Coronary artery (tissue), 2 donors: ENCODE measurements at regions not wholly inside any gene's neighbourhood (a gene's known extent, or its start where the extent isn't known, plus 50 kb on each side); places are given as distances from the start of the nearest gene placed in this dataset.

ENCODE experiments used
- DNase-seq: peaks from one replicate; pipeline ENCODE4 v3.0.0-alpha.2; 2017; ENCODE audit warnings: low spot score
- H3K27ac ChIP-seq, 2 donors: fragments of 200-600 bp; sonication (generic); one replicate each; pipeline ENCODE4 v1.5.1; 2016 to 2019
- H3K4me3 ChIP-seq: fragments of 200-600 bp; sonication (generic); 2 replicates; pipeline ENCODE4 v1.5.1; 2016; ENCODE audit warnings: mild to moderate bottlenecking, moderate library complexity
- TF ChIP-seq, protein P1 (sequence below): fragments of 200-600 bp; sonication (generic); IDR thresholded peaks from one replicate; pipeline ENCODE4 v1.5.1; 2019; ENCODE audit warnings: antibody characterized with exemption

DNA sequence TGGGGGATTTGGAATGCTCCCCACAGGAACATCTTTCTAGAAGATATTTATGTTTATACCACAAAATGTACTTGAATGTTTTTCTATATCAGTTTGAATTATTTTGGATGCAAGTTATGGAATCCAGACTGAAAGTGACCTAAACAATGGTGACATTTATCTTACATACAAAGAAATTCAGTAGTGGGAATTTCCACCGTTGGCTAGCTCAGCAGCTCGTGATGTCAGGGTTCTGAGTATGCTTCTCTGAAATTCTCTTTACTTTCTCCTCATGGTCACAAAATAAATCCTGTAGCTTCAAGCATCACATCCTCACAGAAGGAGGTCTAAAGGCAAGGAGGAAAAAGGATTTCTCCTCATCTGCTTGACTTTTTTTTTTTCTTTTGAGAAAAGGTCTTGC lies 105.3 kb downstream of the AKAIN1 start:
- TF ChIP-seq, protein P1, sequence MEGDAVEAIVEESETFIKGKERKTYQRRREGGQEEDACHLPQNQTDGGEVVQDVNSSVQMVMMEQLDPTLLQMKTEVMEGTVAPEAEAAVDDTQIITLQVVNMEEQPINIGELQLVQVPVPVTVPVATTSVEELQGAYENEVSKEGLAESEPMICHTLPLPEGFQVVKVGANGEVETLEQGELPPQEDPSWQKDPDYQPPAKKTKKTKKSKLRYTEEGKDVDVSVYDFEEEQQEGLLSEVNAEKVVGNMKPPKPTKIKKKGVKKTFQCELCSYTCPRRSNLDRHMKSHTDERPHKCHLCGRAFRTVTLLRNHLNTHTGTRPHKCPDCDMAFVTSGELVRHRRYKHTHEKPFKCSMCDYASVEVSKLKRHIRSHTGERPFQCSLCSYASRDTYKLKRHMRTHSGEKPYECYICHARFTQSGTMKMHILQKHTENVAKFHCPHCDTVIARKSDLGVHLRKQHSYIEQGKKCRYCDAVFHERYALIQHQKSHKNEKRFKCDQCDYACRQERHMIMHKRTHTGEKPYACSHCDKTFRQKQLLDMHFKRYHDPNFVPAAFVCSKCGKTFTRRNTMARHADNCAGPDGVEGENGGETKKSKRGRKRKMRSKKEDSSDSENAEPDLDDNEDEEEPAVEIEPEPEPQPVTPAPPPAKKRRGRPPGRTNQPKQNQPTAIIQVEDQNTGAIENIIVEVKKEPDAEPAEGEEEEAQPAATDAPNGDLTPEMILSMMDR, result no peak
- no peak for DNase-seq
- no peak overlapping the region for H3K27ac ChIP-seq
- no peak overlapping the region for H3K4me3 ChIP-seq

DNA sequence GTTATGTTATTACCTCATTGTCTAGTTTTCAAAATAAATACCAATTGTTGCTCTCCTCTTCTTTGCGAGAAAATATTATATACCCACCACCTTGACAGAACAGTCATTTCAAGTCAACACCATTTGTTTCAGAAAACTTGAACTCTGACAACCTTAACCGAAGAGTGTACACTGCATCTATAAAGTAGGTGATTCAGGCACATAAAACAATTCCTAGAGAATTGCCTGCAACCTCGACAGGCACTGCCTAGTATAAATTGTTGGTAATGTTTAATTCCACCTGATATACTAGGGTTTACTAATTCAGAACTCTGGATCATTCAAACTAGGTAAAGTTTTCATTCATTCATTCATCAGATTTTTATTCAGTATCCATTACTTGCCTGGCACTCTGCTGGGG lies 121.8 kb downstream of the AKAIN1 start:
- Histone ChIP-seq H3K27ac (no peak overlapping the region), H3K4me3 (no peak overlapping the region)
- TF ChIP-seq, protein P1, result no peak
- DNase-seq, result no peak

DNA sequence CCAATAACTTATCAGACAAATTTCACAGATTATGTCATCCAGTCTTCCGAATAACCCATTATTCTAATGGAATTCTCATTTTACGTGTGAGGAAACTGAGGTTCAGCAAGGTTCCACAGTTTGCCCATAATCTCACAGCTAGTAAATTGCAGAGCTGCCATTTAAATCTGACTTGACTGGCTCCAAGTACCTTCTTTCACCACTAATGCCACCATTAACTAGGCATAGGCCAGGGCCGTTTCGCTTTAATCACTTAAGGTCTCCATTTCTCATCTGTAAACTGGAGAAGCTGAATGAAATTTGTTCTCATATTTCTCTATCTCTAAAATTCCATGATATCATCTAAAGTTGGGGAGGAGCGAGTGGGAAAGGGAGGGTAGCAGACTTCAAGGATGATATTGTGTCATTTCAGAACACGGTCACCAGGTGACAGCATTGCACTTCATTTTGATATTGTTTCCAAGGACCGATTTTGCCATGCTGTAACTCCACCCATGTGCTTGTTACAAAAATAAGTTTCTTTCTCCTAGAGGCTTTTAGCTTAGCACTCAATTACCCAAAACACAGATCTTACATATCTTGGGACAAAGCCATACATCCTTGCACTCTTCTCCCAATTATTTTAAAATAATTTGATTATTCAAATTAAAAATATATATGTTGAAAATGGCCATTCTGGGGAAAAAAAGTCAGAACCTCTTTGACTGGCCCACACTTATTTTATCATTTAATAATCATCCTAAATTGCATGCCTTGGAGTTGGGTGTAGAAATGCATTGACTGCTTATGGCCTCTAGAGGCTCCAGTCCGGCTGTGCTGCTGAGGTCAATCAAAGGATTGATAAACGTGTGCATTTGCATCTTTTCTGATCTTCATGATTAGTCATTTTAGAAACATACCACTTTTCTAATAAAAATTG lies 123.8 kb downstream of the AKAIN1 start:
- DNase-seq, result no peak
- H3K27ac ChIP-seq, result no peak overlapping the region
- TF ChIP-seq, protein P1, result no peak
- H3K4me3 ChIP-seq, result no peak overlapping the region

DNA sequence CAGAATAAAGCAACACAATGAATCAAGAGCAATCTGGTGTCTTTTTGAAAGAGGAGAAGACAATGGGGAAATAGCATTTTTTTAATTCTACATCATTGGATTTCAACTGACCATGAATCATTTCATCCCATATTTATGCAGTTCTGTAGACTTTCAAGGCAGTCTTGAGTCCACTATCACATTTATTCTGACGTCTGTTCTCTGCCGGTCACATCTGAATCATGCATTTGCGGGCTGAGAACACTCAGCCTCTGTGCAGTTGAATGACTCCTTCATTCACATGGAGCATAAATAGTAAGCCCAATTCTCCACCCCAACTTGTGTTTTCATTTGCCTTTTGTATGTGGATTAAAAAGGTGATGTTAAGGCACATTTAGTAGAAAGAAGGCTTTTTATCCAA lies 128.2 kb downstream of the AKAIN1 start:
- no peak overlapping the region for H3K27ac ChIP-seq
- TF ChIP-seq, protein P1, result no peak
- no peak for DNase-seq
- no peak overlapping the region for H3K4me3 ChIP-seq

DNA sequence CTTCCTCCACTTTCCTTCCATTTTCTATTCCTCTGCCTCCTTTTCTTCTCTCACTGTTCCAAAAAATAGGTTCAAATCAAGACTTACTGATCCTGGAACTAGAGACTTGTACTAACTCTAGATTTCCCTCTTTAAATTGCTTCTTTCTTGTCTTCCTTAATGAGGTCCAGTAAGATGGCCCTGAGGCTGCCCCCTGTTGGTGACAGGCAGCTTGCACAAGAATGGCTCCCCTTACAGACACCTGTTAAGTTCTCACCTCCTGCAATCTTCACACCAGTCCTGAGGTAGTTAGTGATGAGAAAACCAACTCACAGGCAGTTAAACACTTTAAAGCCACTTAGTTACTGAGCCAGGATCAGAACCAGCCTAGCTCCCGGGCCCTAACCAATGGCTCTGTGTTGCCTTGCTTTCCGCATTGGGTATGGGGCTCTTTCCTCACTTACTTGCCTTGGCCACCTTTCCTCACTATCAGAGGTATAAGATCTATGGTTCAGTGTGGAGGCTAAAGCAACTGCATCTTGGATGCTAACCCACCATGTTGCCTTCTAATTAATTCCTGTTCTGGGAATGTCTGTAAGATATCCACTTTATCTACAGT lies 130.6 kb downstream of the AKAIN1 start:
- DNase-seq, result no peak
- Histone ChIP-seq H3K4me3 (no peak overlapping the region), H3K27ac (no peak overlapping the region)
- TF ChIP-seq, protein P1, result no peak

DNA sequence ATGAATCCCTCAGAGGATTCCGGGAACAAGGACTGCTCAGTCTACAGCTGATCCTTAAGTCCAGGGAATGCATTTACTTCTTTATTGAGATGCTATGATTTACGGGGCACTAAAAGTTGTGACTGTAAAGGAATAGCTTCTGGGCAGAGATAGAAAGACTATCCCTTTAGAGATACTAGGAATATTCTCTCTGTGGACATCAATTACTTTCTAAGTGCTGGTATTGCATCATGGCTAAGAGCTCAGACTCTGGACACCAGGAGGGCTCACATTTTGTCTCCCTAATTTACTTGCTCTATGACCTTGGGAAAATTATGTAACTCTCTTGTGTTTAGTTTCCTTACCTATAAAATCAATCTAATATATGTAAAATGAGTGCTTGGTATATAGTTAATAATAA lies 131.4 kb downstream of the AKAIN1 start:
- DNase-seq, result no peak
- Histone ChIP-seq H3K27ac (no peak overlapping the region), H3K4me3 (no peak overlapping the region)
- TF ChIP-seq, protein P1, result no peak

DNA sequence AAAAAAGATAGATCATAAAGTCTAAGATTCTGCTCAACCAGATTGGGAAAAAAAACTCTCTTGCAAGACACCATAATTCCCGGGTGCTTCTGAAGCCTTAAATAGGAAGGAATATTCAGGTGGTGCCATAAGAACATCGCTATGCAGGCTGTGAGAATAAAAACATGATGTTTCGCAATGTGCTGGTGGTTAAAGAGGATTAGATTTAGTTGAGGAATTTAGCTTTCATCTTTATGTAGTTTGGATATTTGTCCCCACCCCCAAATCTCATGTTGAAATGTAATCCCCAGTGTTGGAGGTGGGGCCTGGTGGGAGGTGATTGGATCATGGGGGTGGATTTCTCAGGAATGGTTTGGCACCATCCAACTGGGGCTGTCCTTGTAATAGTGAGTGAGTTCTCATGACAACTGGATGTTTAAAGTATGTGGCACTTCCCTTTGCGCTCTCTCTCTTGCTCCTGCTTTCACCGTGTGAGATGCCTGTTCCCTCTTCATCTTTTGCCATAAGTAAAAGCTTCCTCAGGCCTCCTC lies 132.2 kb downstream of the AKAIN1 start:
- TF ChIP-seq, protein P1, result no peak
- Histone ChIP-seq H3K4me3 (no peak overlapping the region), H3K27ac (no peak overlapping the region)
- DNase-seq, result no peak
